GM18505 (cell line): ENCODE measurements at regions not wholly inside any gene's neighbourhood (a gene's known extent, or its start where the extent isn't known, plus 50 kb on each side); places are given as distances from the start of the nearest gene placed in this dataset.
"Not testable (repeated sequence)": the region's sequence is repeated elsewhere in the genome, so short reads cannot be mapped to it uniquely, and the experiment has no call there.

Experiments
- ATAC-seq: cut with Tn5 transposase; IDR thresholded peaks from one replicate; pipeline ENCODE4 v1.9.1; 2021; ENCODE audit not compliant: unreplicated experiment
- POLR2A ChIP-seq: IDR thresholded peaks from 4 replicates; pipeline ENCODE4 v1.6.1; 2011; ENCODE audit warnings: borderline replicate concordance; ENCODE audit not compliant: insufficient read depth, insufficient read length; ENCODE audit errors: extremely low read depth

GRCh38 chr5:67814569-67815311, 400.8 kb upstream of the PIK3R1 start:
- no peak for ATAC-seq
- no peak for TF ChIP-seq POLR2A

GRCh38 chr5:67813877-67814539, 401.5 kb upstream of the PIK3R1 start:
- ATAC-seq, result no peak
- TF ChIP-seq POLR2A, result no peak

DNA sequence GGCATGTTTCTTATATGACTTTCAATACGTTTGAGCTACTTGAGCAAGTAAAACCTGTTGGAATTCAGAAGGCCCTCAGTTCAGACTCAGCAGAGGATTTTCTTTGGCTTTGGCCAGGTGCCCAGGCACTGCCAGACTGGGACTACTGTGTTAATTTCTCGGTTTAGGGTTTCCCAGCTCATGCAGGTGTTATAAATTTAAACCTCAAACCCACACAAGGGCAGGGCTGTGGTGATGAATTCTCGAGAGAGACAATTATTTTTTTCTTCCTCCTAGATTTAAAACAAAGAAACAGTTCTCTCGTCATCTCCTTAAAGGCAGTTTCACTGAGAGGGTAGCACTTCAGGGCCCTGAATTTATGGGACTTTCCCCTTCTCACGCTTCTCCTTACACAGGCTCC, 406.0 kb upstream of the PIK3R1 start:
- TF ChIP-seq POLR2A, result no peak
- ATAC-seq, result no peak

DNA sequence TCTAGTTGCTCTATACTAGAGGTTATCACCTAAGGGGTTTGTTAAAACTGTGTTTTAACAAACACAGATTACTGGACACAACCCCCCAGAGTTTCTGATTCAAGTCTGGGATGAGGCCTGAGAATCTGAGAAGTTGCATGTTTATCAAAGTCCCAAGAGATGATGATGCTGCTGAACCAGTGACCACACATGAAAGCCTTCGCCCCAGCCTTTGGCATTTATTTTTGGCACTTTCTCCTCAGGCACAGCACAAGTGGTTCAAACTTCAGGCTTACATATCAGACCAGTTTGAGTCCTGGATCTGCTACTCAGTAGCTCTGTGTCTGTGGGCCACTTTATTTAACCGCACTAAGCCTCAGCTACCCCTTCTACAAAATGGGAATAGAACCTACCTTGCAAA, 407.2 kb upstream of the PIK3R1 start:
- ATAC-seq, result no peak
- no peak for TF ChIP-seq POLR2A

DNA sequence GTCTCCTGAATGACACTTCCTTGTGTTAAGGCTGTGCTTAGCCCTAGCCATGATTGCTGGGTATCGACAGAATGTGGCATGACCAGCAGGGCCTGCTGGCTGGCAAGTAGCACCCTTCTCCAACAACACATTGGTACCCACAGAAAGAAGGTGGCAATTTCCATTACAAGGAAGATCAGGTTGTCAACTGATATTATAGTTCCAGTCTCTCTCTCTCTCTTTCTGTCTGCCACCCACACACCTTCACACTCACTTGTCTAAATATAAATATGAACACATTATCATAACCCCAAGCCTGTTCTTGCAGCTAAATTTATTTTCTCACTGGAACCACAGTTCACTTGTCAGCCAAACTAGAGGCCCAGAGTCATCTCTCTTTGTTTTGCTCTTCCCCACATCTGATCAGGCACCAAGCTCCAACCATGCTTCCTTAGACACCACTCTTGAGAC, 408.1 kb upstream of the PIK3R1 start:
- peak; percentile 64 for ATAC-seq
- no peak for TF ChIP-seq POLR2A

GRCh38 chr5:67806654-67807438, 408.7 kb upstream of the PIK3R1 start:
- peak; percentile 10 for ATAC-seq
- TF ChIP-seq POLR2A, result no peak

DNA sequence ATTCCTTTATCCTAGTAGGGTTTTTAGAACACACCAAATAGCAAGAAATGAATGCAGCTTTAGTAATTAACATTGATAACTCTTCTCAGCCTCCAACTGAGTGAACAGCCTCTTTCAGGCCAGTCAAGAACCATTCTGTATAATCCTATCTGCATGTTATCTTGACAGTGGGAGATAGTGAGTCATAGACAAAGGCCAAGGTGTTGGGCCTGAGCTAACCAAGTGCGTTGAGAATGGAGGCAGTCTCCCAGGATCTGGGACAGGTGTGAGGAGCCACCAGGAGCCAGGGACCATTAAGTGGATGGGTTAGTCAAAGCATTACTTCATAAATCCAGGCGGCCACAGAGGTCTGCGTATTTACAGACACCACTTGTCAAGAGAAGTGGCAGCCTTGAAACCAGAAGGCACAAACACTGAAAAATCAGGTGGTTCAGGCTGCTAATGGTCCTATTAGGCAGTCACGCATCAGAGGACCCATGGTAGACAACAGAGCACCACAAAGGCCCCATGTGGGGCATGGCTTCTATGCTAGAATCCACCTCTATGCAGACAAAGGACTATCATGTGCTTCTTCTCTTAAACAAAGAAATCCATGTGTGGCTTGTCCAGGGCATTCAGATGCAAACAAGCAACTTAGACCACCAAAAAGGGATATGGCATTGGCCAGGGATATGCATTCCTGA, 409.7 kb upstream of the PIK3R1 start:
- no peak for TF ChIP-seq POLR2A
- ATAC-seq, result no peak

GRCh38 chr5:67802766-67803165, 412.8 kb upstream of the PIK3R1 start:
- ATAC-seq, result no peak
- no peak for TF ChIP-seq POLR2A

DNA sequence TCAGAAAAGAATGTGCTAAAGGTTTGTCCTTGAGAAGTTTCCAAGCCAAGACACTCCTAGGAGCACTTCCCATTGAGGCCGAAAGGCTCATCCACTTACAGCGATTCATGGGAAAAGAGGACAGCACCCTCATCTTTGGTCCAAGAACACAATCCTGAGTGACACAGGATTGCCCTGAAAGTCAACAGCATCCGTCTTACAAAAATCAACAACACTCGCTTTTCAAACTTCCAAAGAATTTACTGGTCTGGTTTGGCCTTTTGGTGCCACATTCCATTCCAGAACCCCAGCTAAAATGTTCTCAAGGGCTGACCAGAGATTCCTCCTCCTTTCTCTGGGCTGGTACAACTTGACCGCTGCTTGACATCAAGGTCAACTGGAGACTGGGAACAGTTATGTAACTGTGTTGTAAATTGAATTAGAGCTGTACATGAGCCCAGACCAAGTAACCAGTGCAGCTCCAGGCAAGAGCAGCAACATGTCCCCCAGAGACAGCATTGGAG, 415.8 kb upstream of the PIK3R1 start:
- no peak for TF ChIP-seq POLR2A
- ATAC-seq, result no peak

DNA sequence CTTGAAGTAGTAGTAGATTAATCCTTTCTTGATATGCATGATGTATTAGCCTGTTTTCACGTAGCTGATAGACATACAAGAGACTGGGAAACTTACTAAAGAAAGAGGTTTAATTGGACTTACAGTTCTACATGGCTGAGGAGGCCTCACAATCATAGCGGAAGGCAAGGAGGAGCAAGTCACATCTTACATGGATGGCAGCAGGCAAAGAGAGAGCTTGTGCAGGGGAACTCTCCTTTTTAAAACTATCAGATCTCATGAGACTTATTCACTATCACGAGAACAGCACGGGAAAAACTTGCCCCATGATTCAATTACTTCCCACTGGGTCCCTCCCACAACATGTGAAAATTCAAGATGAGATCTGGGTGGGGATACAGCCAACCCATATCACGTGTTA, 417.1 kb upstream of the PIK3R1 start:
- not testable (repeated sequence) for ATAC-seq

GRCh38 chr5:67795781-67796477, 419.6 kb upstream of the PIK3R1 start:
- no peak for TF ChIP-seq POLR2A
- no peak for ATAC-seq

DNA sequence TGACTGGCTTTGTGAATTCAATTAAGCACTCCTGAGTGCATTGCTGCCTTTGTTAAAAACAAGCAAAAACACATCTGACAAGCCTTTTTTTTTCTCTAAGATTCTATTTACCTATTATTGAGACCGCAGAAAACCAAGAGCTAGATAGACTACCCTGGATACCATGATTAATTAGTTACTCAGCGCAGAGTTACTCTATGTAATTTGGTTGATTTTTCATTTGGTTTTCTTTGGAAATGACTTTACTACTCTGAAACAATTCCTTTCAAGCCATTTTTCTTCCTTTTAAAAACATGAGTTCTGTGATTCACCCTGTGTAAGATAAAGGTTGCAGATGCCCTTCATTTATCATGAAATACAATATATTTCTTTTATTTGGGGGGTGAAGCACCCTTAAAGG, 421.6 kb upstream of the PIK3R1 start:
- TF ChIP-seq POLR2A, result no peak
- ATAC-seq, result no peak
